Globus pallidus (tissue), 1 donor: ENCODE measurements at regions not wholly inside any gene's neighbourhood (a gene's known extent, or its start where the extent isn't known, plus 50 kb on each side); places are given as distances from the start of the nearest gene placed in this dataset.
"Not testable (repeated sequence)": the region's sequence is repeated elsewhere in the genome, so short reads cannot be mapped to it uniquely, and the experiment has no call there.

ENCODE experiments used
- DNase-seq: peaks from one replicate; pipeline ENCODE4 v3.0.0-alpha.2; 2015; ENCODE audit warnings: low spot score

DNA sequence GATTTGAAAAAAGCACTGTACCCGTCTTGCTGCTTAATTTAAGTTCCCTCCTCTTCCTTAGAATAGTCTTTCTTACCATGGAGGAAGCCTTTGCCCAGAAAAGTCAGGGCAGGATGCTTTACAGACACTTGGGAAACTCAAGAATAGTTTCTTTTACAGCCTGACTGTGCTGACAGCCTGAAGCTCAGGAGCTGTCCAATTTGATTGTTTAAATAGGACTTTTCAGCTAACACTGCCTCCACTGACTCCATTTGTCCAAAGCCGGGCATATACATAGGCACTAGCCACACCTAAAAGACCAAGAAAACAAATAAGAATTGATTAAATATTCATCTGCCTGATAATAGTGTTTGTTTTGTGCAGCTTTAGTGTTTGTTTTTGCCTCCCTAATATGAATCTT, 110.9 kb upstream of the L3MBTL4 start:
- DNase-seq = no peak

DNA sequence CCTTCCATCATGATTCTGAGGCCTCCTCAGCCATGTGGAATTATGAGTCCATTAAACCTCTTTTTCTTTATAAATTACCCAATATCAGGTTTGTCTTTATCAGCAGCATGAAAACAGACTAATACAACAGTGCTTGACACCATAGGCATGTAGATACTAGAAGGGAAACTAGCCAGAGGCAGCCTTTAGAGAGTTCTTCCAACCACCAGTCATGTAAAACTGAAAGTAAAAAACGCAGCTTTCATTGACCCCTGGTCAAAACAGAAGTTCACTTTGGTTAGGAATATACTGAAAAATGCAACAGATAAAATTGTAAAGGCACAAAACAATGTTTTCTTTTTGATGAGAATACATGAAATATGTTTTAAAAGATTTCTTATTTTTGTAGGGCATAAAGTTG, 122.8 kb upstream of the L3MBTL4 start:
- no peak for DNase-seq

DNA sequence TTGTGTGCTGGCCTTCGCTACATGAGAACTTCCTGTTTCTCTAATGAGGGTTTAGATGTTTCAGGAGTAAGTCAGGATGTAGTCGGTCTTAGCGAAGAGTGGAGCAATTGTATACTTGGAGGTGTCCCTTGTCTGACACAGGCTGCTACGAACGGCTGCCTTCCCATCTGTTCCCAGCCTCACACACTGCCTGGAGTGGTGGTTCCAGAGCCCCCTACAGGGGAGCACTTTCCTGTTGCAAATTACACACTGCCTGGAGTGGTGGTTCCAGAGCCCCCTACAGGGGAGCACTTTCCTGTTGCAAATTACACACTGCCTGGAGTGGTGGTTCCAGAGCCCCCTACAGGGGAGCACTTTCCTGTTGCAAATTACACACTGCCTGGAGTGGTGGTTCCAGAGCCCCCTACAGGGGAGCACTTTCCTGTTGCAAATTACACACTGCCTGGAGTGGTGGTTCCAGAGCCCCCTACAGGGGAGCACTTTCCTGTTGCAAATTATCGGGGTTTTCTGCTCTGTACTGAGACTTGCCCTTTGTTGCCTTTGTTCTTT, 126.5 kb upstream of the L3MBTL4 start:
- DNase-seq = not testable (repeated sequence)

DNA sequence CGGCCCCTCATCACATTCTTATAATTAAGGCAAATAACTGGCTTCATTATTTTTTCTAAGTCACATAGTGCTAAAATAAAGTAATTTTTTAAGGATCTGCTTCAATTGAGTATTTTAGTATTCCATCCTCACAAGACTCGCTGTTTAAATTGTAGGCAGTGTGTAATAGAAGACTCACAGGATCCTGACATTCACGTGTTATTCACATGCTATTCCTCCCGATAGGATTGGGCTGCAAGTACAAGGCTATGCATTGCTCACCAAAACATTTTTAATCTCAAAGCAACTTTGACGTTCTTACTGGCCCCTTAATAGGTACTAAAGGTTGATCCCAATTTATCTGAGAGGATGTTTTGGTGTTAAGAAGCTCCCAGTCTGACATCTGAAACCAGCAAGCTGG, 127.6 kb upstream of the L3MBTL4 start:
- no peak for DNase-seq

DNA sequence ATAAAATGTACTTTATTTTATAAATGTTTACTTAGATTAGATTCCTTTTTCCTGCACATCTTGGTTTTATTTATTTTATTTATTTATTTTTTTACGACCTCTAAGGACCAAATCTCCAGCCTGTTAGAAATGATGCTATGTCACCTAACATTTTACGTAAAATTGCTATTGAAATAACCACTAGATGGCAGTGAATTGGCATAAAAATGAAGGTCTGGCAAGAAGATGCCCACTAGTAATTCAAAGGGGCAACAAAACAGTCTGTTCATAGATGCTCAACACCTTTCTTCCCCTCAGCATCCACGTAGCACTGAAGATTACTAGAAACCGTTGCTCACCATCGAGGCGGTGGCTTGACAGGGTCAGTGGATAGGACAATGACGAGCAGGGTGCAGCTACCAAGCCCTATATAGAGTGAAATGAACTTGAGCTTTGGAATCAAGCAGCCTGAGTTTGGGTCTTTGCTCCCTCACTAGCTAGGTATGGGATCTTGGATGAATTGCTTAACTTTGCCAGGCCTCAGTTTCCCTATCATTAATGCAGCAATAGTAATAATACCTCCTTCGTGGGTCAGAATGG, 128.7 kb upstream of the L3MBTL4 start:
- peak; percentile 28 for DNase-seq

DNA sequence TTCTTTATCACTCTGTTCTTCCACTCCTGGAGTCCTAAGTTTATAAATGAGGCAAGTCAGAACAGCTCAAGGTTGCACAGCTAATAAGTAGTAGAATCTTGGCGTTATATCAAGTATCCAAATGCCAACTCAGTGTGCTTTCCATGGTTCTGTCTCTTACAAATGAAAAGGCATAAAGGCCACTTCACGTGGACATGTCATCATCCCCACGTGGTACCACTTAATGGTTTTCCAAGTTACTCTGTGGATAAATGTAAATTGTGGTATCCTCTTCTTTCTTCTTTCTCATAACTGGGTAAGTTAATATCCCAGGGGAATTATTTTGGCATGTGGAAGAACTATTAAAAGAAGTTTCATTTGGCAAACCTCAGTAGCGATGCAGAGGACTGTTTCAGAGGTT, 131.5 kb upstream of the L3MBTL4 start:
- DNase-seq = no peak

DNA sequence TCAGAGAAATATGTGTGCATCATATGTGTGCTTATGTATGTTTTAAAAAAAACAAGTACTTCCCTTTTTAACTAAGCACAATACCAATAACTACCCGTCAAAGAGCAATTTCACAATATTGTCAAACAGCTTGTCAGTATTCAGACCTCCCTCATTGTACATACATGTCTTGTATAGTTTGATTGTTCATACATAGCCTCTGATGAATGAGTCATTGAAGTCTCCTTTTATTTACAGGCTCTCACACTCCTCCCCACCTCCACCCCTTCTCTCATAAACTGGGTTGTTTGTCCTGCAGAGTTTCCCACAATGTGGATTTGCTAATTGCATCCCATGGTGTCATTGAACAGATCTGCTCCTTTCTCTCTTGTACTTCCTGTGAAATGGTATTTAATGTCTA, 132.8 kb upstream of the L3MBTL4 start:
- DNase-seq = no peak

DNA sequence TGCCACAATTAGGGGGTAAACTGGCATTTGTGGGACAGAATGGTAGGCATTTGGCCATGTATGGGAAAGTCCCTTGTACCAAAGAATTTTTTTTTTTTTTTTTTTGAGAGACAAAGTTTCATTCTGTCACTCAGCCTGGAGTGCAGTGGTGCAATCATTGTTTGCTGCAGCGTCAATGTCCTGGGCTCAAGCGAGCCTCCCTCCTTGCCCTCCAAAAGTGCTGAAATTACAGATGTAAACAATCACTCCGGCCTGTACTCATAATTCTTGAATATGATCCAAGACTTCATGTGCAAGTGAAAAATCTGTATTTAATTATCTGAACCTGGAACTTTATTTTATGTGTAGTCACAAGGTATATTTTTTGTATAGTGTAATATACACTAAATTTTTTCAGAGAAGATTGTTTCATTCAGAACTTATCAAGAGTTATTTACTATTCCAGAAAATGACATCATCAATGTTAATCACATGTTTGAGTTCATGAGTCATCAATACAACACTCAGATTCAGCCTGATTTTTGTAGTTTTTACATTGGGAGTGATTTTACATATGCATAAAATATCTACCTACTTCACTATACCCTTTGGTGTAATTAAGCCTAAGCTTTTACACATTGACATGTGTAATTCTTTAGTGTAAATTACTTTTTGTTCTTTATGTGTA, 138.7 kb upstream of the L3MBTL4 start:
- no peak for DNase-seq

DNA sequence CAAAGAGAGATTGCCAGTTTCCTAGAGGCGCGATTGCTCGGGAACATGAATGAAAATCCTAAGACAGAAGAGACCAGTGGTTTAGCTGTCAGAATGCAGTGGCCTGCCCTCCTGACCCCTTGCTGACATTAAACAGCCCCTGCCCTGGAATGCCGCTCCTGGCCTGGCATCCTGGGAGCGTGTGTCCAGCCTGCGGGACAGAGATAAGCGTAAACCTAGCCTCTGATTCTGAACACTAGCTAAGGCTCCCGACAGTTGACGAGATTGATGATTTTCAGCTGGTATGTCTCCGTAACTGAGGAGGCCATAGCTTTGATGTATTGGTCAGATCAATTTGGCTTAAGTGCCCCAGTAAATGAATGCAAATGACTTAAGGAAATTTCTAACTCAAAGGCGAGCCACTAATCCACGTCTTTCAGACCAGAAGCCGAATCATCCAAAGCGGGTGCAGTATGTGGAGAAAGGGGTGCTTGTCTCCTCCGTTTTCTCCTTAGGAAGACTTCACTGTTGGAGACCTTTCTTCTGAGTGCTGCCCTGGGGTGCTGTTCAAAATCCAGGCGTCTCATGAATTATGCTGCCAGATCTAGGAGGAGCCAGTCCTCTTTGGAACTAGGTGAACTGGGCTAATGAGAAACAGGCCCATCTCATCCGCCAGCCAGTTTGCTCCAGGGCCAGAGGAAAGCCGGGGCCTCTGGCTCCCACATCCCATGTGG, 142.5 kb upstream of the L3MBTL4 start:
- DNase-seq = no peak

DNA sequence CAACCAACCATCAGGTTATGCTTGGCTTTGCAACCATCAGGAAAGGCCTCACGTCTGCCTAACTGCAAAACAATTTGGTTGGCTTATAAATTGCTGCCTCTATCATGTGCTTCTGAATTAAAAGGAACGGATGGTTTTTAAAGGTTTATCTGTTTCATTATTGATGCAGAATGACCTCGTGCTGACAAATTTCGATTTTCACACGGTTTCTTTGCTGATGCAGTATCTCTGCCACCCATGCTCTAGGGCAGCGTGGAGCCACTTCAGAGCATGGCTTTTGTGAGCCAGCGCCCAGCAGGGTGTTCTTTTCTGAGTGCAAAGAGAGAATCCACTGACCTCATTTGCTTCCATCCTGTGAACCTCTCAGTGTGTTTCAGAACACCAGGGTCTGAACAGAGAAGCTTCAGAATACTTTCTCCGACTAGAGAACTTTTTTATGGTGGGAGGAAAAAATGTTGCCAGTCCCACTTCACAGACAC, 143.1 kb upstream of the L3MBTL4 start:
- DNase-seq = no peak

DNA sequence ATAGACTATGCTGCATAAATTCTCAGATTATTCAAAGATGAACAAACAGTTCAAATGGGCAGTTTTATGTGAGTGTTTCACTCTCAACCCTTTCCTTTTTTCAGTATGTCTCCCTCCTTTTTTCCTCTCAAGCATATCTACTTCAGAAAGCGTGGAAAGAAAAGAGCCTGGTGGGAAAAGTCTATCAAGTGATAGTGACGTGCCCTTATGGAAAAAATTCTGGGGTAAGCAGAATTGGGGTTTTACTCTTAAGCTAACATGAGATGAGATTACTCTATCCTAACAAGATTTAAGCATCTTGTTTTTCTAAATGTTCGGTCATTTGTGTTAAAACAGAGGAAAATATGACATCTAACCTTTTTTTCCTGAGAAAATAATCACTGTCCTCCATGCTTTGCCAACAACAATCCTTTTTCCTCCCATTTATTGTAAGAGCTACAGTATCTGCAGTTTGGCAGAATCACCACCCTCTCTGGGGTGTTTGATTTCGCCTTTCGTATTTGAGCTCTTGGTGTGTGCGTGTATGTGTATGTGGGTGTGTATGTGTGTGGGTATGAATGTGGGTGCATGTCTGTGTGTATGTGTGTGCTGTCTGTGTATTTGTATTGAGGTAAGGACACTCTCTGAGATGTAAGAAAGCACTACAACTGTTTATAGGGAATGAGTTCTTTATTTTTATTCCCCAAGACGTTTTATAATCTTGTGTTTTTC, 143.9 kb upstream of the L3MBTL4 start:
- no peak for DNase-seq

DNA sequence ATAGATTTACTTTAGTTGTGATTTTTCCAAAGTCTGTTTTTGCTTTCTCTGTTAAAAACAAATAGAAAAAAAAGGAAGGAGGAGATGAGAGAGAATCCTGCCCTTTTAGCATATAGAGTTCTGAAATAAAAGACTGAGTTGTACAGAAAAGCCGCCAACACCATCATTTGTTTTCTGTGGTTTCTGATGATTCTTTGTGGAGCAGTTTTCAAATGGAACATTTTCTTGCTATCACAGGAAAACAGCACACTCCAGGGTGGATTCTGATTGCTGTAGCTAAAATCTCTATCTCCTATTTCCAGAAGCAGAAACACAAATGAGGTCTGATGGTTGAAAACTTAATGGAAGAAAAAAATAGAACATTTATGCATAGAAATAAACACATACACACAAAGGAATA, 144.6 kb upstream of the L3MBTL4 start:
- DNase-seq = no peak

DNA sequence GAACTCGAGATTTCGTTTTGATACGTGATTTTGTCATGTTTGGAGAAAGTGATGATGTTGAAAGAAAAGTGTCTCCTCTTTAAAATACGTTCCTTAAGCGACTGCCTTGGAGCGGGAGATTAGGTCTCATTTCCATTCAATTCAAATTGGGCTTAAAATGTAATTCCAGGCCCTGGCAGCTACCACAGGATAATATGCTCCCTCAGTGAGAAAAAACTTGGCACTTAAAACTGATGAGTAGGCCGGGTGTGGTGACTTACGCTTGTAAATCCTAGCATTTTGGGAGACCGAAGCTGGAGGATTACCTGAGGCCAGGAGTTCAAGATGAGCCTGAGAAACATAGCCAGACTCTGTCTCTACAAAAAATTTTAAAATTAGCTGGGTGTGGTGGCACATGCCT, 146.3 kb upstream of the L3MBTL4 start:
- no peak for DNase-seq

DNA sequence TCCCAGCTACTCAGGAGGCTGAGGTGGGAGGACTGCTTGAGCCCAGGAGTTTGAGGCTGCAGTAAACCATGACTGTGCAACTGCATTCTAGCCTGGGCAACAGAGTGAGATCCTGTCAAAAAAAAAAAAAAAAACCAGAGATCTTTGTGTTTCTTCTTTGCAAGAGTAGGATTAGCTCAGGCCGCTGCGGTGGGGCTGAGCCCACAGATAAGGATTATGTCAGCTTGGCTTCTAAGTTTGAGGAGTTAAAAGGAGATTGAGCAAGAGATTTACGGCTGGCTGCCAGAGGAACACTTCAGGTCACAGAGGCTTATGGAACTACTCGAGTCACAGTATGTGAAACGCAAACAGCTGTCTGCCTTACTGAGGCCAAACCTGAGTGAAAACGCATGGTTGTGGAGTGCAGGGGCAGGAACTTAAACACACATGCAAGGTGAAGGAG, 146.7 kb upstream of the L3MBTL4 start:
- DNase-seq = no peak

DNA sequence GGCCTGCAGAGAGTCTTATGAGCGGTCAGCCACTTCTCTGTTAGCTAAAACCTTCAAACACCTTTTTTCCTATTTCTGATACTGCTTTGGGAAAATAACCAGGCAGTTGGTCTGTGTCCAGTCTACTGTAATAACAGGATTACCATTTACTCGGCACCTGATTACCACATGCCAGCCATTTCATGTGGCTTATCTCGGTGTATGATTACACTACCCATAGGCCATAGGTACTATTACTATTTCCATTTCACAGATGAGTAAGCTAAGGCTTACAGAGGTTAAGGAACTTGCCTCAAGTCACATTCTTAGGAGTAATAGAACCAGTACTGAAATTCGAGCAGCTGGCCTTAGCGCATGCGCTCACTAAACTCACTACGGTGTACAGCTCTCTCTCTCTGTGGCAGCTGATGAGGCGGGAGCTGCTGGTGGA, 147.2 kb upstream of the L3MBTL4 start:
- DNase-seq = no peak

DNA sequence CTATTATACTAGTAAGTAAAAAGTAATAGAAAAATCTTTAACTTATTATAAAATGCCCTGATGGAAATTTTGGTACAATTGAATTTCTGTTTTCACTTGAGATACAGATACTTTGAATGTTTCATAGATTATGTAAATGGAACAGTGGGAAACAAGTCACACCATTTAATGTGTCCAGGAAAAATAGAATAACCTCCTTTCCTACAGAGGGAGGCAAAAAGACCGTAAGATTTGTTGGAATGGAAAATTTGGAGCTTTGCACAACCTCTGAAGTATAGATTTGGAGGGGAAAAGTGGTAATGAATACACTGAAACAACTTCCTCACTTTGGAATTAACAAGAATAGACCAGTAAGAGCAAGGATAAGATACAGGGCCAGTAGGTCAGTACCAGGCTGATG, 149.2 kb upstream of the L3MBTL4 start:
- no peak for DNase-seq

DNA sequence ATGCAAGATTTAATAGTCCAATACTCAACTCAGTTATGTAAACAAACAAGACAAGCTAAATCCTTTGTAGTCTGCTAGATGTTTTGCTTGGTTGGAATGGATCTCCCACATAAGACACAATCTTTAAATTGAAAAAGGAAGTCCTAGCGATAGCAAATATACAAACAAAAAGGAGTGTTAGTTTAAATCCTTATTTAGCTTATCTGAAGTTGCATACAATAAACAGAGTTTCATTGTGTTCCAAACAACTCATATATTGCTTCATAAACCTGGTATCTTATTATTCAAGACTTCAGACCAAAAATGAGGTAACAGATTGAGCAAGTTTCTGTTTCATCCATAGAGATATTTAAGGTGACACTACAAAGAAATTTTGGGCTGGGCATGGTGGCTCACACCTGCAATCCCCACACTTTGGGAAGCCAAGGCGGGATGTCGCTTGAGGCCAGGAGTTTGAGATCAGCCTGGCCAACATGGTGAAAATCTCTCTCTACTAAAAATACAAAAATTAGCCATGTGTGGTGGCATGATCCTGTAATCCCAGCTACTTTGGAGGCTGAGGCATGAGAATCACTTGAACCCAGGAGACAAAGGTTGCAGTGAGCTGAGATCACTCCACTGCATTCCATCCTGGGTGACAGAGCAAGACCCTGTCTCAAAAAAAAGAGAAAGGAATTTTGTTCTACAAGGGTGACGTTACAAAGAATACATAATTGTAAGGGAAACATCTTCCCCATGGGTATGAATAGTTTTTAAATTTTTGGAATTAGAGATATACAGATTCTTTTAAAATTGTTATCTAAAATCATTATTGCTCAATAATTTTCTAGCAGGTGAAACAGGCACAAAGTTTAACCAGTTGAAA, 150.5 kb upstream of the L3MBTL4 start:
- DNase-seq = no peak

DNA sequence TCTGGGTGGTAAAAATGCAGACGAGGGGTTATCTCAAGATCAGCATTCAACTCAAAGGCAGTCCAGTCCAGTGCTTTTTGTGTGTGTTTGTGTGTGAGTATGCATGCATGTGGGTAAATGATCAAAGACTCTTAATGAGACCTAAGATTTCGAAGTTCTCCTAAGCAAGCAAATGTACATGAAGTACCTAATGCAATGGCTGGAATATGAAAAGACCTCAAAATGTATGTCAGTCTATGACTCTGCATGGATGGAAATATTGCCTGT, 151.0 kb upstream of the L3MBTL4 start:
- no peak for DNase-seq

DNA sequence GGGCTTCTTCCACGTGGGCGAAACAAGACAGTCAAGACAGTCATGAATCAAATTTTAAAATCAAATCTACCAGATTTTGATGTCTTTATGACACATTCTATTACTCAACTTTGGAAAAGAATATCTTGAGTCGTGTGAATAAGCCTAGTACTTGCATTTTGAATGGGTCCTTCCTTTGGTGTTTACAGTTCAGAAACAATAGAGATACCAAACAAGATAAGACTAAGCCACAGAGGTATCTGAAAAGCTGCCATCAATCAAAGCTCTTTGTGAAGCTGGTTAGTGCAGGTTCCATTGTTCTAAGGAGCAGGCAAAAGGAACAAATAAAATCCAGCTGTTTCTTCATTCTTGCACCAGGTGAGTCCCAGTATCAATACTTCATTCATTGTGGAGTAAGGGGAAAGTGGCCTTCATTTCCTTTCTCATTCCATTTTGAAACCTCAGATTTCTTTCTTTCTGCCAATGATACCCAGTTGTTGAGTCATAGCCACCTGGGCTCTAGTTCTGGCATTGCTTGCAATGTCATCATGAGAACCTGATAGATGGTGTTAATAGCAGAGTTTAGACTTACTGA, 151.7 kb upstream of the L3MBTL4 start:
- no peak for DNase-seq

DNA sequence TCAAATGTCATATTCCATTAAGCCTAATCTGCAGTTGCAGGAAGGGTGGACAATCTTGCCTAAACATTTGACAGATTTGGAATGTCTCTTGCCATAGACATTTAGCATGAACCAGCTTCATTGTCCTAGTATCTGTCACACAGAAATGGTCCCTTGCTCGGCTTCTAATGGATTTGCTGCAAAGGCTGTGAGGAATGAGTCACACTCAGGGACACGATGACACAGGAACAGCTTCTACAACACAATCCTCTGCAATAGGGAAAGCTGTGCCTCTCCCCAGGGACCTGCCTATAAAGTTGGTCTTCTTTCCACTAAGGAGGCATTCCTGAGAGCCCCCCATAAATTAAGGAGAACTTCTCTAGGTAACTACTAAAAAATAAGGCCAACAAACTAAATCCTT, 155.1 kb upstream of the L3MBTL4 start:
- DNase-seq = no peak

DNA sequence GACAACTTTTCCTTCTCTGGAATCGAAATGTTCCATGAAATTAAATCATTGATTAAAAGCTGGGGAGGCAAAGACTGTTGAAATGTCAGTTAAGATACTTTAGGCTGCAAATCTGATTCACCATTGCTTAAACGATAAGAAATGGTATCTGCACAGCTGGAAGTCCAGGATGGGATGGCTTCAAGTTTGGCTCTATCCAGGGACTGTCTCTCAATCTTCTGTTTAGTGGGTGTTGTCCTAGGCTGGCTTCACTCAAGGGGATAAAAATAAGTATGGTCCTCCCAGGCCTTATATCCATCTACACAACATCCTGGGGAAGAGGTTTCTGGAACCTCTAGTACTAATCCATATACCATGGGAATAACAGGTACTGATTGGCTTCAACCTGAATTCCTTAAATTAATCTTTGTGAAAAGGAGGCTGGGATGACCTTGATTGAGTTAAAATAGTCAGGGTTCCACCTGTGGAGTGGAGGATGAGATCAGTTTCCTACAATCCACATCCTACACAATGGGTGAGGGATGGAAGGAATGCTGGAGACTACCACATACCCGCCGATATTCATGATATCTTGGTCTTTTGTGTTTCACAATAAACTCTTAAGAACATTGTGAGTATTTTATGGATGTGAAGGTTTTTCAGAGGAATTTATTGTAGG, 156.0 kb upstream of the L3MBTL4 start:
- no peak for DNase-seq
